Caco-2 (cell line): ENCODE measurements at regions not wholly inside any gene's neighbourhood (a gene's known extent, or its start where the extent isn't known, plus 50 kb on each side); places are given as distances from the start of the nearest gene placed in this dataset.

Experiments
- BruUV-seq: library from RNA; stranded (reverse); fragments of 400-500 nt; replicated peaks from 2 replicates; lab custom pipeline; 2021; lab: Mats Ljungman, UMichigan
- CTCF ChIA-PET: fragments of 300-600 bp; sonication (Branson Sonifier 250); formaldehyde crosslinking; loops from one replicate; lab custom pipeline; 2022; ENCODE audit warnings: antibody characterized with exemption; lab: Charles Lee
- POLR2A ChIA-PET: fragments of 300-600 bp; sonication (Branson Sonifier 250); formaldehyde crosslinking; loops from one replicate; lab custom pipeline; 2022; ENCODE audit warnings: antibody characterized with exemption; lab: Charles Lee
- DNase-seq, 2 experiments: peaks; one replicate each; pipeline versions ENCODE4 v3.0.0 to v3.0.0-alpha.2; 2020 to 2022
- H3K27me3 ChIP-seq: replicated peaks from 2 replicates; pipeline ENCODE4 v1.6.0; 2011; ENCODE audit warnings: low read length; ENCODE audit not compliant: control insufficient read depth, insufficient read depth
- H3K36me3 ChIP-seq: 2 replicates; pipeline ENCODE4 v1.5.1; 2011; ENCODE audit warnings: low read length; ENCODE audit not compliant: control insufficient read depth, insufficient read depth
- H3K4me1 ChIP-seq: fragments of 250-450 bp; sonication (Bioruptor Pico); 2 replicates; pipeline ENCODE4 v1.5.1; 2020; ENCODE audit warnings: mild to moderate bottlenecking
- H3K4me3 ChIP-seq: 2 replicates; pipeline ENCODE4 v1.5.1; 2011; ENCODE audit warnings: low read depth, mild to moderate bottlenecking, control low read depth, low read length
- H3K9me3 ChIP-seq: fragments of 250-450 bp; sonication (Bioruptor Pico); 2 replicates; pipeline ENCODE4 v1.5.1; 2020; ENCODE audit warnings: mild to moderate bottlenecking, moderate library complexity
- H3K27ac Mint-ChIP-seq: one replicate; pipeline ENCODE4 v1.8.0; 2022; ENCODE audit warnings: mixed read lengths; ENCODE audit not compliant: unreplicated experiment
- H3K27me3 Mint-ChIP-seq: one replicate; pipeline ENCODE4 v1.8.0; 2022; ENCODE audit warnings: mixed read lengths; ENCODE audit not compliant: insufficient read depth, unreplicated experiment
- H3K36me3 Mint-ChIP-seq: one replicate; pipeline ENCODE4 v1.8.0; 2022; ENCODE audit warnings: mild to moderate bottlenecking, mixed read lengths; ENCODE audit not compliant: insufficient read depth, unreplicated experiment
- H3K4me1 Mint-ChIP-seq: one replicate; pipeline ENCODE4 v1.8.0; 2022; ENCODE audit warnings: low read depth, mixed read lengths; ENCODE audit not compliant: unreplicated experiment
- H3K4me3 Mint-ChIP-seq: one replicate; pipeline ENCODE4 v1.8.0; 2022; ENCODE audit warnings: mild to moderate bottlenecking, moderate library complexity, mixed read lengths; ENCODE audit not compliant: unreplicated experiment
- H3K9me3 Mint-ChIP-seq: one replicate; pipeline ENCODE4 v1.8.0; 2022; ENCODE audit warnings: mixed read lengths; ENCODE audit not compliant: unreplicated experiment
- intact Hi-C: fragments of 100-400 bp; cut with micrococcal nuclease; formaldehyde crosslinking; loops from one replicate; pipeline ENCODE4 v1.10.0; 2022; ENCODE audit not compliant: unreplicated experiment
- TF ChIP-seq, protein P1 (sequence below), 2 experiments: fragments of 200-600 bp in 1 of 2; IDR thresholded peaks; 1 replicate in 1 of 2; 2 replicates in 1 of 2; pipeline versions ENCODE4 v1.5.1 to v1.8.0; 2011 to 2022; ENCODE audit warnings: antibody characterized with exemption in 1 of 2, control low read depth in 1 of 2, inconsistent platforms in 1 of 2, low read depth in 1 of 2, low read length in 1 of 2, mild to moderate bottlenecking in 1 of 2, moderate library complexity in 1 of 2; ENCODE audit not compliant: insufficient read depth in 1 of 2, severe bottlenecking in 1 of 2, unreplicated experiment in 1 of 2

DNA sequence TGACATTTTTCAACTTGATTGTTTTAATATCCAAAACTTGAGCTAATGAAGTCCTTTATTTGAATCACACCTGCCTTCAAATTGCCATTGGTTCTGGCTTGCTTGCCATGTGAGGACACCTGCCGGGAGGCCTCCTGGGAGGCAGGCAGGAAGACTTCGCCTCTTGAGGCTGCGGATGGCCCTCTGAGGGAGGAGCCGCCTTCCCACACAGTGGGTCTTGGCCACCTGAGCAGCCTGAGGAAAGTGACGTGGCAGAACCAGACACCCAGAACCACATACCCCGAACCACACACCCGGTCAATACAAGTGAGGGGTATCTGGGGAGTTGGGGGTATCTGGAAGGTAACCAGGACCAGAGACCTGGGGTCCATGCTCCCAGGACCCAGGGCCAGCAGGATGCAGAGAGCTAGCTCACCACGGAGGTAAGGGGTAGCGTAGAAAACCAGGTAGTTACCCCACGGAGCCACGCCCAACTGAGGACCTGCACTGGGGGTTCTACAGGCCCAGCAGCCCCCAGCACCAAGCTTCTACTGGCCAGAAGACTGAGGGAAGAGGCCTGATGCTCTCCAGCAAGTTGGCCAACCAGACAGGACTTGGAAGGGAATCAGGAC, 300.5 kb downstream of the TCERG1L start:
- TF ChIP-seq, protein P1, sequence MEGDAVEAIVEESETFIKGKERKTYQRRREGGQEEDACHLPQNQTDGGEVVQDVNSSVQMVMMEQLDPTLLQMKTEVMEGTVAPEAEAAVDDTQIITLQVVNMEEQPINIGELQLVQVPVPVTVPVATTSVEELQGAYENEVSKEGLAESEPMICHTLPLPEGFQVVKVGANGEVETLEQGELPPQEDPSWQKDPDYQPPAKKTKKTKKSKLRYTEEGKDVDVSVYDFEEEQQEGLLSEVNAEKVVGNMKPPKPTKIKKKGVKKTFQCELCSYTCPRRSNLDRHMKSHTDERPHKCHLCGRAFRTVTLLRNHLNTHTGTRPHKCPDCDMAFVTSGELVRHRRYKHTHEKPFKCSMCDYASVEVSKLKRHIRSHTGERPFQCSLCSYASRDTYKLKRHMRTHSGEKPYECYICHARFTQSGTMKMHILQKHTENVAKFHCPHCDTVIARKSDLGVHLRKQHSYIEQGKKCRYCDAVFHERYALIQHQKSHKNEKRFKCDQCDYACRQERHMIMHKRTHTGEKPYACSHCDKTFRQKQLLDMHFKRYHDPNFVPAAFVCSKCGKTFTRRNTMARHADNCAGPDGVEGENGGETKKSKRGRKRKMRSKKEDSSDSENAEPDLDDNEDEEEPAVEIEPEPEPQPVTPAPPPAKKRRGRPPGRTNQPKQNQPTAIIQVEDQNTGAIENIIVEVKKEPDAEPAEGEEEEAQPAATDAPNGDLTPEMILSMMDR (IDR thresholded peaks at IDR 0.05; ENCODE audit: insufficient read depth in 1 of 2, low read depth in 1 of 2, low read length in 1 of 2, severe bottlenecking in 1 of 2, unreplicated experiment in 1 of 2) = no peak
- no peak for DNase-seq
- Histone ChIP-seq H3K27me3 (no peaks in the 10 kb centered on the region), H3K4me1 (no peaks in the 10 kb centered on the region), H3K36me3 (no peaks in the 10 kb centered on the region), H3K4me3 (no peak overlapping the region), H3K9me3 (no peaks in the 10 kb centered on the region)
- Mint-ChIP-seq H3K27me3 (peaks cover 3% of the 10 kb centered on the region), H3K9me3 (no peaks in the 10 kb centered on the region), H3K36me3 (no peaks in the 10 kb centered on the region), H3K27ac (no peak overlapping the region), H3K4me3 (no peak overlapping the region), H3K4me1 (no peaks in the 10 kb centered on the region)
- no TSS peak for BruUV-seq
- ChIA-PET CTCF (no interaction called here), POLR2A (no interaction called here)
- intact Hi-C loops = no loop called here

DNA sequence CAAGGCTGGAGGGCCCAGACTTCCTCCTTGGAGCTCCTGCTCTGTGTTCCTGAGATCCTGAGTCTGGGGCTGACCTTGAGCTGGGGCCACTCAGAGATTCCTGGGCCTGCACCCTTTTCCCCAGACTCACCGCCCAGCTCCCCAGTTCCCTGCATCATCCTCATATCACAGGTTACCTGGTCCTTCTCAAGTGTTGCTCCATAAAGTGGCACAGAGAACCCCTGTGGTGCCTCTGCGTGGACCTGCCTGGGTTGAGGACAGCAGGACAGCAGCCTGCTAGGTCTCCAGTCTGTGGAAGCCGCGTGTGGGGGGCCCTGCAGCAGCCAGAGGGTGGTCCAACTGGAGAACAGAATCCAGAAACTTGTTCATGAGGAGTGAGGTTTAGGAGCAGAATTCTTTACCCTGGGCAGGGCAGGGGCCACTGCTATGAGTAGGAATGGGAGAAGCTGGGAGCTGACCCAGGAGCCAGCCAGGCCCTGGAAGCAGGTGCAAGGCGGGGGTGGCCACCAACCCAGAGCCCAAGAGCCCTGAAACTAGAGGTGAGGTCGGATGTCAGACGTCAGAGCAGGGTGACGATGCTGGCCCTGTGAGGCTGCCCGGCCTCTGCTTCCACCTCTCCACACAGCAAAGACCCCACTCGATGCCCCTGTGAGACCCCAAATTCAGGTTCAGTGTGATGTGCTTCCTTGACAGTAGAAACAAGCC, 299.4 kb downstream of the TCERG1L start:
- intact Hi-C loops = no loop called here
- TF ChIP-seq, protein P1 (IDR thresholded peaks at IDR 0.05; ENCODE audit: insufficient read depth in 1 of 2, low read depth in 1 of 2, low read length in 1 of 2, severe bottlenecking in 1 of 2, unreplicated experiment in 1 of 2) = no peak
- Histone ChIP-seq H3K4me3 (no peak overlapping the region), H3K36me3 (no peaks in the 10 kb centered on the region), H3K27me3 (no peaks in the 10 kb centered on the region), H3K9me3 (no peaks in the 10 kb centered on the region), H3K4me1 (no peaks in the 10 kb centered on the region)
- H3K4me3 Mint-ChIP-seq = no peak overlapping the region
- DNase-seq = no peak
- H3K4me1 Mint-ChIP-seq = no peaks in the 10 kb centered on the region
- no peaks in the 10 kb centered on the region for H3K36me3 Mint-ChIP-seq
- H3K27me3 Mint-ChIP-seq = peaks cover 3% of the 10 kb centered on the region
- no TSS peak for BruUV-seq
- CTCF ChIA-PET = no interaction called here
- H3K9me3 Mint-ChIP-seq = no peaks in the 10 kb centered on the region
- no peak overlapping the region for H3K27ac Mint-ChIP-seq
- POLR2A ChIA-PET = no interaction called here

DNA sequence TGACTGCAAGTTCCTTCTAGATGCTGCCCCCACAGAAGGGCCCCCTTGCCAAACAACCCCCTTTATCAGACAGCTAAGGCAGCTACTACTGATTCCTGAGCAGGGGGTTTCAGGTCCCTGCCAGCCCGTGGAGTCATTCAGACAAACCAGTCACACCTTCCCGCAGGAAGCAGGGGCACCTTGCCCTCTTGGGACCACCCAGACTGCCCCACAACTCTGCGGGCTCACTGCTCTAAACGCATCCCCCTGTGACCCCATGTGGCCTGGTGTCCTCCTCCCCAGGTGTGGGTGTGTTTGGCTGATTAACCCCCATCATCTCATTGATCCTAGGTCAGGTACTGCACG, 298.9 kb downstream of the TCERG1L start:
- ChIA-PET CTCF (no interaction called here), POLR2A (no interaction called here)
- Mint-ChIP-seq H3K4me3 (no peak overlapping the region), H3K36me3 (no peaks in the 10 kb centered on the region), H3K27me3 (peaks cover 3% of the 10 kb centered on the region), H3K9me3 (no peaks in the 10 kb centered on the region), H3K4me1 (no peaks in the 10 kb centered on the region), H3K27ac (no peak overlapping the region)
- intact Hi-C loops = no loop called here
- TF ChIP-seq, protein P1 (IDR thresholded peaks at IDR 0.05; ENCODE audit: insufficient read depth in 1 of 2, low read depth in 1 of 2, low read length in 1 of 2, severe bottlenecking in 1 of 2, unreplicated experiment in 1 of 2) = no peak
- no peak for DNase-seq
- Histone ChIP-seq H3K4me1 (no peaks in the 10 kb centered on the region), H3K36me3 (no peaks in the 10 kb centered on the region), H3K9me3 (no peaks in the 10 kb centered on the region), H3K27me3 (no peaks in the 10 kb centered on the region), H3K4me3 (no peak overlapping the region)
- BruUV-seq = no TSS peak
